ENCODE measurements at regions not wholly inside any gene's neighbourhood (a gene's known extent, or its start where the extent isn't known, plus 50 kb on each side); places are given as distances from the start of the nearest gene placed in this dataset.

DNA sequence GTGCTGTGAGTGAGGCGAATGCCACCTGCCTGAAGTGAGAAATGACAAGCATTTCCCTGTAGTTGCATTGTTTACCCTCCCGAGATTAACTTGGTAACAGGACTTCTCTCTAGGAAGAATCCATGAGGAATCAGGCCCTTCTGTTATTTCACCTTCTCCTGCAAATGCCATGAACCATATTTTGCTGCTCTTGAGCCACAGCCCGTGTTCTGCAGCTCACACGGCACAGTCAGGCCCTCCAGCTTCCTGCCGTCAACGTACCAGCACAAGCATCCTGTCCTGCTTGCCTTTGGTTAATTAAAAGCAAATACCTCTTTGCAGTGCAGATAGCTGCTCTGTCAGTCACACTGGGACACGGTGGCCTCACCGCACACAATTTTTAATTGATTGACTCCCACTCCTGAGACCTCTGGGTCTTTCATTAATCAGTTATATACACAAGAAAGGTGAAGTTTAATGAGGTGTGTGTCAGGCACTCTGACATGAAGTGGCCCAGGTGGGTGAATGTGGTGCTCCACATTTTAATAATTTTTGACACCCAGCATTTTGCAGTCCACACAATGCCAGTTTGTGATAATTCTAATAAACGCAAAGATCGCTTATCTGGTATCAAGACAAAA lies 95.3 kb upstream of the ASB18 start:
- POLR2A ChIA-PET = no interaction called here
- no peaks in the 10 kb centered on the region for H3K27me3 ChIP-seq (ENCODE audit: control insufficient read depth, insufficient read depth, low read length)
- H3K4me3 ChIP-seq (ENCODE audit: low read depth, low read length) = no peak overlapping the region
- H3K9me3 ChIP-seq (ENCODE audit: control insufficient read depth, insufficient read depth, low read length) = no peaks in the 10 kb centered on the region
- CTCF ChIA-PET = no interaction called here
- no peak for DNase-seq (ENCODE audit: low read depth, low spot score)
- TF ChIP-seq, protein P1, sequence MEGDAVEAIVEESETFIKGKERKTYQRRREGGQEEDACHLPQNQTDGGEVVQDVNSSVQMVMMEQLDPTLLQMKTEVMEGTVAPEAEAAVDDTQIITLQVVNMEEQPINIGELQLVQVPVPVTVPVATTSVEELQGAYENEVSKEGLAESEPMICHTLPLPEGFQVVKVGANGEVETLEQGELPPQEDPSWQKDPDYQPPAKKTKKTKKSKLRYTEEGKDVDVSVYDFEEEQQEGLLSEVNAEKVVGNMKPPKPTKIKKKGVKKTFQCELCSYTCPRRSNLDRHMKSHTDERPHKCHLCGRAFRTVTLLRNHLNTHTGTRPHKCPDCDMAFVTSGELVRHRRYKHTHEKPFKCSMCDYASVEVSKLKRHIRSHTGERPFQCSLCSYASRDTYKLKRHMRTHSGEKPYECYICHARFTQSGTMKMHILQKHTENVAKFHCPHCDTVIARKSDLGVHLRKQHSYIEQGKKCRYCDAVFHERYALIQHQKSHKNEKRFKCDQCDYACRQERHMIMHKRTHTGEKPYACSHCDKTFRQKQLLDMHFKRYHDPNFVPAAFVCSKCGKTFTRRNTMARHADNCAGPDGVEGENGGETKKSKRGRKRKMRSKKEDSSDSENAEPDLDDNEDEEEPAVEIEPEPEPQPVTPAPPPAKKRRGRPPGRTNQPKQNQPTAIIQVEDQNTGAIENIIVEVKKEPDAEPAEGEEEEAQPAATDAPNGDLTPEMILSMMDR (IDR thresholded peaks at IDR 0.05; ENCODE audit: low read depth, low read length) = no peak
- H3K27ac ChIP-seq (ENCODE audit: low read depth, low read length) = no peak overlapping the region

GRCh38 chr2:236360496-236360895 lies 96.3 kb upstream of the ASB18 start:
- ChIA-PET CTCF (no interaction called here), POLR2A (no interaction called here)
- Histone ChIP-seq H3K4me3 (ENCODE audit: low read depth, low read length) (no peak overlapping the region), H3K27me3 (ENCODE audit: control insufficient read depth, insufficient read depth, low read length) (no peaks in the 10 kb centered on the region), H3K27ac (ENCODE audit: low read depth, low read length) (no peak overlapping the region), H3K9me3 (ENCODE audit: control insufficient read depth, insufficient read depth, low read length) (no peaks in the 10 kb centered on the region; the same call in 1 of the 2 replicates)
- TF ChIP-seq, protein P1 (IDR thresholded peaks at IDR 0.05; ENCODE audit: low read depth, low read length) = no peak
- DNase-seq (ENCODE audit: low read depth, low spot score) = no peak

DNA sequence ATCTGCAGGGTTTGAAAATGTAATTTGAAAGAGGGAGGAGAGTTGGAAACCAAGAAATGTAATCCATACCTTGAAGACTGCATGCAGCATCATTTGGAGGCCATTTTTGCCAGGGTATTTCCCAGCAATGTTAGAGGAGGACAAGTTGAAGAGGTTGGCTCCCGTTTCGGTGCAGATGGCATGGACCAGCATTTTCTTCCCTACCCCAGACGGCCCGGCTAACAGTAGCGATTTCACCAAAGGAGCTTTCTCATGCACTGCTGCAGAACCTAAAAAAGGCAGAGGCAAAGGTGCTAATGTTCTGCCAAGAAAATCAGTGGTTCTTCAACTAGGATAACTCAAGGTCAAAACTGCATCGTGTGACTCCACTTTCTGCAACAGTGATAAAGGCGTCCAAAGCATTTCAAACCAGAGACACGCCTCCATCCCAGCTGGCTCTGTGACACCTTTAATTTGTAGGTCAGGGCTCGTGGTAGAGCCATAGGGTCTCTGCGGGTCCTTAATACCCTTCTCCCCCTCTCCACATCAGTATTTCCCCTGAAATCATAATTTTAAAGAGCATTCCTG lies 99.6 kb upstream of the ASB18 start:
- Histone ChIP-seq H3K27me3 (ENCODE audit: control insufficient read depth, insufficient read depth, low read length) (peaks cover under 1% of the 10 kb centered on the region), H3K9me3 (ENCODE audit: control insufficient read depth, insufficient read depth, low read length) (no peaks in the 10 kb centered on the region; the same call in 1 of the 2 replicates), H3K4me3 (ENCODE audit: low read depth, low read length) (no peak overlapping the region), H3K27ac (ENCODE audit: low read depth, low read length) (no peak overlapping the region)
- no peak for DNase-seq (ENCODE audit: low read depth, low spot score)
- TF ChIP-seq, protein P1 (IDR thresholded peaks at IDR 0.05; ENCODE audit: low read depth, low read length) = no peak
- ChIA-PET CTCF (interaction anchor here (2.0 kb wide), 1 partner anchor 21 kb away, joined by 6 read pairs; no protein-coding TSS in a partner anchor), POLR2A (no interaction called here)

- POLR2A ChIA-PET = no interaction called here
- CTCF ChIA-PET = no interaction called here
Measured at GRCh38 chr2:236365258-236366048, 101.2 kb upstream of the ASB18 start.

More at GRCh38 chr2:236365258-236366048, 101.2 kb upstream of the ASB18 start:
- H3K4me3 ChIP-seq (ENCODE audit: low read depth, low read length) = no peak overlapping the region
- H3K27ac ChIP-seq (ENCODE audit: low read depth, low read length) = no peak overlapping the region
- no peak for DNase-seq (ENCODE audit: low read depth, low spot score)
- H3K9me3 ChIP-seq (ENCODE audit: control insufficient read depth, insufficient read depth, low read length) = no peaks in the 10 kb centered on the region; the same call in 1 of the 2 replicates
- TF ChIP-seq, protein P1 (IDR thresholded peaks at IDR 0.05; ENCODE audit: low read depth, low read length) = no peak
- peaks cover 3% of the 10 kb centered on the region for H3K27me3 ChIP-seq (ENCODE audit: control insufficient read depth, insufficient read depth, low read length)

All from AG04450 (cell line).